ENCODE measurements at regions not wholly inside any gene's neighbourhood (a gene's known extent, or its start where the extent isn't known, plus 50 kb on each side); places are given as distances from the start of the nearest gene placed in this dataset.

- H3K27ac ChIP-seq (ENCODE audit: low read length) = no peak overlapping the region
- H3K4me3 ChIP-seq (ENCODE audit: low read depth in 1 of 2, low read length in 2 of 2) = no peak overlapping the region
- no peaks in the 10 kb centered on the region for H3K79me2 ChIP-seq (ENCODE audit: insufficient read depth, low read length)
- no peak overlapping the region for H2AFZ ChIP-seq (ENCODE audit: low read depth, low read length)
- peaks cover 16% of the 10 kb centered on the region for H3K4me1 ChIP-seq (ENCODE audit: insufficient read depth, low read length)
- H3K4me2 ChIP-seq (ENCODE audit: insufficient read depth, low read length) = no peak overlapping the region
- H4K20me1 ChIP-seq (ENCODE audit: insufficient read depth, low read length) = no peaks in the 10 kb centered on the region
- no peaks in the 10 kb centered on the region for H3K27me3 ChIP-seq (ENCODE audit: insufficient read depth, low read length, poor library complexity)
- no peaks in the 10 kb centered on the region for H3K36me3 ChIP-seq (ENCODE audit: insufficient read depth, low read length)
- no peak overlapping the region for H3K9ac ChIP-seq (ENCODE audit: low read depth, low read length)
- DNase-seq (no peak), ATAC-seq (ENCODE audit: insufficient read depth, low read depth) (no peak)
- TF ChIP-seq CTCF (IDR thresholded peaks at IDR 0.05; ENCODE audit: borderline replicate concordance, extremely low read depth, low read length, poor library complexity, severe bottlenecking) = no peak
- TF ChIP-seq EZH2 (IDR thresholded peaks at IDR 0.05; ENCODE audit: borderline replicate concordance, low read depth, low read length, severe bottlenecking) = no peak
- no peaks in the 10 kb centered on the region for H3K9me3 ChIP-seq (ENCODE audit: insufficient read depth, low read length, severe bottlenecking)
These were observed 2141.7 kb upstream of the TENM3 start for GRCh38 chr4:180101348-180102083.

GRCh38 chr4:180103794-180104193, 2139.4 kb upstream of the TENM3 start:
- TF ChIP-seq EZH2 (IDR thresholded peaks at IDR 0.05; ENCODE audit: borderline replicate concordance, low read depth, low read length, severe bottlenecking) = no peak
- no peak for TF ChIP-seq CTCF (IDR thresholded peaks at IDR 0.05; ENCODE audit: borderline replicate concordance, extremely low read depth, low read length, poor library complexity, severe bottlenecking)
- Histone ChIP-seq H3K4me2 (ENCODE audit: insufficient read depth, low read length) (no peak overlapping the region), H3K4me1 (ENCODE audit: insufficient read depth, low read length) (peaks cover 16% of the 10 kb centered on the region), H2AFZ (ENCODE audit: low read depth, low read length) (no peak overlapping the region), H3K9me3 (ENCODE audit: insufficient read depth, low read length, severe bottlenecking) (no peaks in the 10 kb centered on the region), H3K27ac (ENCODE audit: low read length) (no peak overlapping the region), H3K4me3 (ENCODE audit: low read depth in 1 of 2, low read length in 2 of 2) (no peak overlapping the region), H3K36me3 (ENCODE audit: insufficient read depth, low read length) (no peaks in the 10 kb centered on the region), H3K79me2 (ENCODE audit: insufficient read depth, low read length) (no peaks in the 10 kb centered on the region), H3K9ac (ENCODE audit: low read depth, low read length) (no peak overlapping the region), H4K20me1 (ENCODE audit: insufficient read depth, low read length) (no peaks in the 10 kb centered on the region), H3K27me3 (ENCODE audit: insufficient read depth, low read length, poor library complexity) (no peaks in the 10 kb centered on the region)
- ATAC-seq (ENCODE audit: insufficient read depth, low read depth) (no peak), DNase-seq (no peak)

- no peak overlapping the region for H3K4me2 ChIP-seq (ENCODE audit: insufficient read depth, low read length)
- no peaks in the 10 kb centered on the region for H3K27me3 ChIP-seq (ENCODE audit: insufficient read depth, low read length, poor library complexity)
- ATAC-seq (ENCODE audit: insufficient read depth, low read depth) = no peak
- H3K36me3 ChIP-seq (ENCODE audit: insufficient read depth, low read length) = no peaks in the 10 kb centered on the region
- H4K20me1 ChIP-seq (ENCODE audit: insufficient read depth, low read length) = no peaks in the 10 kb centered on the region
- H3K27ac ChIP-seq (ENCODE audit: low read length) = no peak overlapping the region
- no peak for DNase-seq
- H3K9ac ChIP-seq (ENCODE audit: low read depth, low read length) = no peak overlapping the region
- H3K79me2 ChIP-seq (ENCODE audit: insufficient read depth, low read length) = no peaks in the 10 kb centered on the region
- no peak overlapping the region for H3K4me3 ChIP-seq (ENCODE audit: low read depth in 1 of 2, low read length in 2 of 2)
- H2AFZ ChIP-seq (ENCODE audit: low read depth, low read length) = no peak overlapping the region
- TF ChIP-seq EZH2 (IDR thresholded peaks at IDR 0.05; ENCODE audit: borderline replicate concordance, low read depth, low read length, severe bottlenecking) (no peak), CTCF (IDR thresholded peaks at IDR 0.05; ENCODE audit: borderline replicate concordance, extremely low read depth, low read length, poor library complexity, severe bottlenecking) (no peak)
- H3K9me3 ChIP-seq (ENCODE audit: insufficient read depth, low read length, severe bottlenecking) = no peaks in the 10 kb centered on the region
- H3K4me1 ChIP-seq (ENCODE audit: insufficient read depth, low read length) = peaks cover 6% of the 10 kb centered on the region
These were observed 2137.8 kb upstream of the TENM3 start for GRCh38 chr4:180105362-180105761.
